ENCODE measurements at regions not wholly inside any gene's neighbourhood (a gene's known extent, or its start where the extent isn't known, plus 50 kb on each side); places are given as distances from the start of the nearest gene placed in this dataset.

- Histone ChIP-seq H3K36me3 (ENCODE audit: control insufficient read depth, insufficient read depth, low read length) (no peaks in the 10 kb centered on the region), H3K27ac (ENCODE audit: low read length) (no peak overlapping the region), H3K9me3 (ENCODE audit: control insufficient read depth, insufficient read depth, low read length) (no peaks in the 10 kb centered on the region), H3K4me3 (ENCODE audit: low read length) (no peak overlapping the region), H3K27me3 (ENCODE audit: control insufficient read depth, insufficient read depth, low read length) (no peaks in the 10 kb centered on the region), H3K4me1 (ENCODE audit: control insufficient read depth, insufficient read depth, low read length) (no peaks in the 10 kb centered on the region)
- no CpG with 5 or more reads among the region's 7 CpGs for WGBS (ENCODE audit: insufficient coverage, insufficient read length)
- DNase-seq (ENCODE audit: low read depth, low spot score) = no peak
Observed at GRCh38 chr5:166493612-166494011, 1797.8 kb upstream of the WWC1 start.

DNA sequence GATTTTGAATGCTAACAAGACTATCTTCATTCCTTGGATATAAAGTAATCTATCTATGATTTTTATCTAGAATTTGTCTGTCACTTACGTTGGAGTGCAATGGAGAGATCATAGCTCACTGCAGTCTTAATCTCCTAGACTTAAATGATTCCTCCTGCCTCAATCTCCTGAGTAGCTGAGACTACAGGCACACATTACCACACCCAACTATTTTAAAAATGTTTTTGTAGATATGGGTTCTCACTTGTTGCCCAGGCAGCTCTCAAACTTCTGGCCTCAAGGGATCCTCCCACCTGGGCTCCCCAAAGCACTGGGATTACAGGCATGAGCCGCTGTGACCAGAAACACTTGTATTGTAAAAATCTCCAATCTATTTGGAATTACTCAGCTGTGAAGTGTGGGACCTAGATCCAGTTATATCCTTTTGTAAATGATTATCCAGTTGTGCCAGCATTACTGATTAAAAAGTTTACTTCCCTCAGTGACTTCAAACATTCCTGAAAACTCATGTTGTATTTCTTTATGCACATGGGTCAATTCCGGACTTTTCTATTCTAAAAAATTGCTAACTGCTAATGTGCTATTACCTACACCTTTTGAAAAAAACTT is 1793.8 kb upstream of the WWC1 start:
- H3K27me3 ChIP-seq (ENCODE audit: control insufficient read depth, insufficient read depth, low read length) = no peaks in the 10 kb centered on the region
- no peaks in the 10 kb centered on the region for H3K9me3 ChIP-seq (ENCODE audit: control insufficient read depth, insufficient read depth, low read length)
- DNase-seq (ENCODE audit: low read depth, low spot score) = no peak
- WGBS (ENCODE audit: insufficient coverage, insufficient read length) = no CpG with 5 or more reads among the region's 3 CpGs
- no peaks in the 10 kb centered on the region for H3K4me1 ChIP-seq (ENCODE audit: control insufficient read depth, insufficient read depth, low read length)
- H3K36me3 ChIP-seq (ENCODE audit: control insufficient read depth, insufficient read depth, low read length) = no peaks in the 10 kb centered on the region
- H3K4me3 ChIP-seq (ENCODE audit: low read length) = no peak overlapping the region
- no peak overlapping the region for H3K27ac ChIP-seq (ENCODE audit: low read length)

DNA sequence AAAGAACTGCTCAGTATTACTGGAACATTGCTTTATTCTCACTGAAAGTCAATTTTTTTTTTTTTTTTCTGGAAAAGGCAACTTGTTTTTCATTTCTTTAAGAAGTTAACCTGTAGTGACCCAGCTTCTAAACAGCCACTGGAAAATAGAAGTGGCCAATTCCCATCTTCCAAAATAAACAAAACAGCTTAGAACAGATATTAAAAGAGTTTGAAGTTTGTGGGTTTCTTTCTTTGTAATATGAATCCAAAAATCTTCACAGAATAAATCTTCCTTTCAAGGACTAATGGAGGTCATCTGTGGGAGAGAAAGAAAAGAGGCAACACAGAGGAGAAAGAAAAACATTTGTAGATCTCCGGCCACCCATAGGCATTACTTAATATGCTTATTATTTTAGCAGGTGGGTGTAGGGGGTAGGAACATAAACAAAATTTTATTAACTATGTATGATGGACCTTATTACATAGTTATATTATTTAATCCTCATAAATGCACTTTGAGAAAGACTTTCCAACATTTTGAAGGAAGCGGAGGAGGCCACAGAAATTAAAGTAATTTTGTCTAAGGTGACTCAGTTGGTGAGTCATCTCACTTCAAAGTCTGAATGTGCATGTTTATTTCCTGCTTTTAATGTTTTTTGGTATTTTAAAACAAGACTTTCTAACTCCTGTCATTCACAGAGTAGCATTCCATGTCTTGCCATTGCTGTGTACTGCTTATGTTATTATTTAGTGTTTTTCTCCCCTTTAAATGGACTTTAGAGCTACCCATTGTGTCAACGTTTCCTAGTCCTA is 1791.8 kb upstream of the WWC1 start:
- no peak overlapping the region for H3K27ac ChIP-seq (ENCODE audit: low read length)
- no peak overlapping the region for H3K4me3 ChIP-seq (ENCODE audit: low read length)
- no CpG with 5 or more reads among the region's 3 CpGs for WGBS (ENCODE audit: insufficient coverage, insufficient read length)
- no peaks in the 10 kb centered on the region for H3K4me1 ChIP-seq (ENCODE audit: control insufficient read depth, insufficient read depth, low read length)
- H3K36me3 ChIP-seq (ENCODE audit: control insufficient read depth, insufficient read depth, low read length) = no peaks in the 10 kb centered on the region
- DNase-seq (ENCODE audit: low read depth, low spot score) = no peak
- H3K9me3 ChIP-seq (ENCODE audit: control insufficient read depth, insufficient read depth, low read length) = no peaks in the 10 kb centered on the region
- H3K27me3 ChIP-seq (ENCODE audit: control insufficient read depth, insufficient read depth, low read length) = no peaks in the 10 kb centered on the region

DNA sequence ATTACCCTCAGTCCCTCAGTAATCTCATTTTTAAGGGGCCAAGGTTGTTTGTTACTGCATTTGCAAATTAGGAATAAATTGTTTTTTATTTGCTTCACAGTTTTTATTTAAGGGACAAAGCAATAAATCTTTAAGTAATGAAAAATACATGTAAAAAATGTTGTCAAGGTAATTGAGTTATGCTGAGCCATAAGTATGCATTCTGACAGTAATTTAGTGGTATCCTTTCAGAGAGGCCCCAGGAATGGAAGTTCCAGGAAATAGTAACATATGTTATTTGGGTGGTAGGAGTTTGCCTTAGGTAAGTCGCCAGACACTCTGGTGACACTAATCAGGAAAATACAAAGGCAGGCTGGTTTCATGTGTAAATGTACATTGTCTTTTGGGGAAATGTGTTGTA is 1787.9 kb upstream of the WWC1 start:
- H3K36me3 ChIP-seq (ENCODE audit: control insufficient read depth, insufficient read depth, low read length) = no peaks in the 10 kb centered on the region
- no peak for DNase-seq (ENCODE audit: low read depth, low spot score)
- H3K9me3 ChIP-seq (ENCODE audit: control insufficient read depth, insufficient read depth, low read length) = no peaks in the 10 kb centered on the region
- H3K4me1 ChIP-seq (ENCODE audit: control insufficient read depth, insufficient read depth, low read length) = 0 out of 2 replicates have a peak, but pooled peaks cover 1% of the 10 kb centered on the region
- no CpG with 5 or more reads among the region's 1 CpG for WGBS (ENCODE audit: insufficient coverage, insufficient read length)
- H3K27ac ChIP-seq (ENCODE audit: low read length) = no peak overlapping the region
- no peak overlapping the region for H3K4me3 ChIP-seq (ENCODE audit: low read length)
- no peaks in the 10 kb centered on the region for H3K27me3 ChIP-seq (ENCODE audit: control insufficient read depth, insufficient read depth, low read length)

- Histone ChIP-seq H3K9me3 (ENCODE audit: control insufficient read depth, insufficient read depth, low read length) (no peaks in the 10 kb centered on the region), H3K36me3 (ENCODE audit: control insufficient read depth, insufficient read depth, low read length) (no peaks in the 10 kb centered on the region), H3K4me3 (ENCODE audit: low read length) (no peak overlapping the region), H3K4me1 (ENCODE audit: control insufficient read depth, insufficient read depth, low read length) (0 out of 2 replicates have a peak, but pooled peaks cover 1% of the 10 kb centered on the region), H3K27ac (ENCODE audit: low read length) (no peak overlapping the region), H3K27me3 (ENCODE audit: control insufficient read depth, insufficient read depth, low read length) (no peaks in the 10 kb centered on the region)
- WGBS (ENCODE audit: insufficient coverage, insufficient read length) = no CpG with 5 or more reads among the region's 2 CpGs
- no peak for DNase-seq (ENCODE audit: low read depth, low spot score)
Observed at GRCh38 chr5:166505067-166505466, 1786.4 kb upstream of the WWC1 start.

DNA sequence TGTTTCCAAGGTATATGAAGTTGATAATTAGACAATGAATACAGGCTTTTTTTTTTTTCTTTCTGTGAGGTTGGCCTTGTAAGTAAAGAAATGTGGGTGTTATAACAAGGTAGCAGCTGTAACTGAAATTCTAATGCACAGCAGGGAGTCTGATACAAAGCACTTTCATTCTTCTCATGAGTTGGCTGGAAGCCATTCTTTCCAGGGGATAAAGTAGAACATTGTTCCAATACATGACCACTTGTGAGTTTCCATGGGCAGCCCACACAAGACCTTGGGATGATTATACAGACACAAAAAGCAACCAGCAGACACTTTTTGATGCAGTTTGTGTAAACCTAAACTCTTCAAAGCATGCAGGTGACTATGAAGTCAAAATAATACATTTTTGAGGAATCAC is 1785.9 kb upstream of the WWC1 start:
- Histone ChIP-seq H3K27ac (ENCODE audit: low read length) (no peak overlapping the region), H3K36me3 (ENCODE audit: control insufficient read depth, insufficient read depth, low read length) (no peaks in the 10 kb centered on the region), H3K4me3 (ENCODE audit: low read length) (no peak overlapping the region), H3K9me3 (ENCODE audit: control insufficient read depth, insufficient read depth, low read length) (no peaks in the 10 kb centered on the region), H3K27me3 (ENCODE audit: control insufficient read depth, insufficient read depth, low read length) (no peaks in the 10 kb centered on the region), H3K4me1 (ENCODE audit: control insufficient read depth, insufficient read depth, low read length) (0 out of 2 replicates have a peak, but pooled peaks cover 1% of the 10 kb centered on the region)
- no peak for DNase-seq (ENCODE audit: low read depth, low spot score)

DNA sequence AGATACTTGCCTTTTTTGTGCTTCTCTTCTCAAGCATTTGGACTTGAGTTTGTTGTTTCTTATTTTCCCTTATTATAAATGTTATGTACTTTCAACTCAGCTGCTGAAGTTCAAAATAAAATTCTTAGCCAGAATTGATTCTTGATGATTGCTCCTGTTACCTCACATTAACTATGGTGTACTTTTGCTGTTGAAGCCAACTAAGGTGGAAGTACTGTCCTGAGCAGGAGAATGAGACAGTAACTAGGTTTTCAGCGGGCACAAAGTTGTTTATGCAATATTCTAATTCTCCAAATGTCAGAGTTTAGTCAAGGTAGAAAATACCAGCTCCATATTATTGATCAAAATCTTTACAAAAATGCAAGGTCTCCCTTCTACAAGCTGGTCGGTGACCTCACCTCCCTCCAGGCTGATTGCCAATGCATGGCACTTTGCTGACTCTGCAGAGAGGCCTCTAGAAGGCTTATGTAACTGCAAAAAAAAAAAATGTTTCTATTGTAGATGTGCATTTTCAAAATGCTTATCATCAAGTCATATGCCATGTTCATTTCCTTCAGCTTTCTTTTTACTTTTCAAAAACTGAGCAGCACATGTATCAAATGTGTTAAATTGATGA is 1783.5 kb upstream of the WWC1 start:
- Histone ChIP-seq H3K9me3 (ENCODE audit: control insufficient read depth, insufficient read depth, low read length) (no peaks in the 10 kb centered on the region), H3K4me3 (ENCODE audit: low read length) (no peak overlapping the region), H3K36me3 (ENCODE audit: control insufficient read depth, insufficient read depth, low read length) (no peaks in the 10 kb centered on the region), H3K4me1 (ENCODE audit: control insufficient read depth, insufficient read depth, low read length) (0 out of 2 replicates have a peak, but pooled peaks cover 1% of the 10 kb centered on the region), H3K27ac (ENCODE audit: low read length) (no peak overlapping the region), H3K27me3 (ENCODE audit: control insufficient read depth, insufficient read depth, low read length) (no peaks in the 10 kb centered on the region)
- no CpG with 5 or more reads among the region's 2 CpGs for WGBS (ENCODE audit: insufficient coverage, insufficient read length)
- no peak for DNase-seq (ENCODE audit: low read depth, low spot score)

- H3K27me3 ChIP-seq (ENCODE audit: control insufficient read depth, insufficient read depth, low read length) = no peaks in the 10 kb centered on the region
- DNase-seq (ENCODE audit: low read depth, low spot score) = peak; percentile 20
- 0 out of 2 replicates have a peak, but pooled peaks cover 1% of the 10 kb centered on the region for H3K4me1 ChIP-seq (ENCODE audit: control insufficient read depth, insufficient read depth, low read length)
- H3K4me3 ChIP-seq (ENCODE audit: low read length) = no peak overlapping the region
- no peak overlapping the region for H3K27ac ChIP-seq (ENCODE audit: low read length)
- WGBS (ENCODE audit: insufficient coverage, insufficient read length) = no CpG with 5 or more reads among the region's 3 CpGs
- no peaks in the 10 kb centered on the region for H3K9me3 ChIP-seq (ENCODE audit: control insufficient read depth, insufficient read depth, low read length)
- H3K36me3 ChIP-seq (ENCODE audit: control insufficient read depth, insufficient read depth, low read length) = no peaks in the 10 kb centered on the region
Observed at GRCh38 chr5:166509085-166509484, 1782.4 kb upstream of the WWC1 start.

DNA sequence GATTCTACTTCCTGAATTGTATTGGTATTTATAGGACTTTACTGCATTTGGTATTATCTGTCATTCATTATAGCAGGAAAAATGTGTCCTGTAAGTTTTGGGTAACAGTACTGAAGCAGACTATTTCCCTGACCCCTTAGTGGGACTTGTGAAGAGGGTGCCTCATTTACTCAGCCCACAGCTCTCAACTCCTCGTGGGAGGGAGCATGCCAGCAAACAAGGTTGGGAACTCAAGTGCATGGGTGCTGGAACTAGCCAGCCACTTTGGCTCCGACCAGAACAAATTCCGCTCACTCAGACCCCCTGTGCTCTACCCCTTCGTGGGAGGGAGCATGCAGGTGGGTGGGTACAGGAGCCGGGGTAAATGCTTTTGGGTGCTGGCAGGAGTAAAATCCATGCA is 1773.5 kb upstream of the WWC1 start:
- Histone ChIP-seq H3K27ac (ENCODE audit: low read length) (no peak overlapping the region), H3K4me1 (ENCODE audit: control insufficient read depth, insufficient read depth, low read length) (no peaks in the 10 kb centered on the region)
- no CpG with 5 or more reads among the region's 5 CpGs for WGBS (ENCODE audit: insufficient coverage, insufficient read length)

DNA sequence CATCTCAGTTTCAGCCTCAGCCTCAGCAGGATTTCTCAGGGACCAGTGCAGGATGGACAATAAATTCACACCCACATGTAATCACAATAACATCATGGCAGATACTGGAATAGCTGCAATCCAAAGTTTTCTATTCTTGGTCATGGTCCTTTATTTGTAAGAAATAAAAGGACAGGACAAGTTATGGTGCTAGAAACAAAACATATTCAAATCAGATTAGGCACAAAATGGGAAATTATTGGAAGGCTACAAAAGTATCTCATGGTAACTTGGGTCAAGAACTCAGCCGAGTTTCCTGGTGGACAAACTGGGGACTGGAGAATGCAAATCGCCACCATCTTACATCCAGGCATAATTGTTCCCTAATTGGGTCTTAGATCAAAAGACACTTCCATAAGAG is 1768.2 kb upstream of the WWC1 start:
- no peak overlapping the region for H3K4me3 ChIP-seq (ENCODE audit: low read length)
- DNase-seq (ENCODE audit: low read depth, low spot score) = no peak
- no peak overlapping the region for H3K27ac ChIP-seq (ENCODE audit: low read length)
- H3K4me1 ChIP-seq (ENCODE audit: control insufficient read depth, insufficient read depth, low read length) = no peaks in the 10 kb centered on the region
- WGBS (ENCODE audit: insufficient coverage, insufficient read length) = no CpG with 5 or more reads among the region's 2 CpGs
- no peaks in the 10 kb centered on the region for H3K36me3 ChIP-seq (ENCODE audit: control insufficient read depth, insufficient read depth, low read length)
- no peaks in the 10 kb centered on the region for H3K27me3 ChIP-seq (ENCODE audit: control insufficient read depth, insufficient read depth, low read length)
- no peaks in the 10 kb centered on the region for H3K9me3 ChIP-seq (ENCODE audit: control insufficient read depth, insufficient read depth, low read length)

More for the DNA sequence above, 1773.5 kb upstream of the WWC1 start:
- H3K4me3 ChIP-seq (ENCODE audit: low read length) = no peak overlapping the region
- no peak for DNase-seq (ENCODE audit: low read depth, low spot score)
- no peaks in the 10 kb centered on the region for H3K36me3 ChIP-seq (ENCODE audit: control insufficient read depth, insufficient read depth, low read length)
- H3K9me3 ChIP-seq (ENCODE audit: control insufficient read depth, insufficient read depth, low read length) = no peaks in the 10 kb centered on the region
- no peaks in the 10 kb centered on the region for H3K27me3 ChIP-seq (ENCODE audit: control insufficient read depth, insufficient read depth, low read length)
